ENCODE measurements at regions not wholly inside any gene's neighbourhood (a gene's known extent, or its start where the extent isn't known, plus 50 kb on each side); places are given as distances from the start of the nearest gene placed in this dataset.
A peak's percentile ranks its signal among the peaks of the same experiment; 100 is the strongest.

GRCh38 chr6:147029923-147030322 lies 174.3 kb upstream of the STXBP5 start:
- TF ChIP-seq POLR2AphosphoS5 (IDR thresholded peaks at IDR 0.05; ENCODE audit: low read depth, low read length), result no peak
- TF ChIP-seq SIN3A (IDR thresholded peaks at IDR 0.05; ENCODE audit: borderline replicate concordance, insufficient read depth, low read depth, low read length), result no peak
- no peak for TF ChIP-seq CTCF (IDR thresholded peaks at IDR 0.05)
- TF ChIP-seq, protein P1, sequence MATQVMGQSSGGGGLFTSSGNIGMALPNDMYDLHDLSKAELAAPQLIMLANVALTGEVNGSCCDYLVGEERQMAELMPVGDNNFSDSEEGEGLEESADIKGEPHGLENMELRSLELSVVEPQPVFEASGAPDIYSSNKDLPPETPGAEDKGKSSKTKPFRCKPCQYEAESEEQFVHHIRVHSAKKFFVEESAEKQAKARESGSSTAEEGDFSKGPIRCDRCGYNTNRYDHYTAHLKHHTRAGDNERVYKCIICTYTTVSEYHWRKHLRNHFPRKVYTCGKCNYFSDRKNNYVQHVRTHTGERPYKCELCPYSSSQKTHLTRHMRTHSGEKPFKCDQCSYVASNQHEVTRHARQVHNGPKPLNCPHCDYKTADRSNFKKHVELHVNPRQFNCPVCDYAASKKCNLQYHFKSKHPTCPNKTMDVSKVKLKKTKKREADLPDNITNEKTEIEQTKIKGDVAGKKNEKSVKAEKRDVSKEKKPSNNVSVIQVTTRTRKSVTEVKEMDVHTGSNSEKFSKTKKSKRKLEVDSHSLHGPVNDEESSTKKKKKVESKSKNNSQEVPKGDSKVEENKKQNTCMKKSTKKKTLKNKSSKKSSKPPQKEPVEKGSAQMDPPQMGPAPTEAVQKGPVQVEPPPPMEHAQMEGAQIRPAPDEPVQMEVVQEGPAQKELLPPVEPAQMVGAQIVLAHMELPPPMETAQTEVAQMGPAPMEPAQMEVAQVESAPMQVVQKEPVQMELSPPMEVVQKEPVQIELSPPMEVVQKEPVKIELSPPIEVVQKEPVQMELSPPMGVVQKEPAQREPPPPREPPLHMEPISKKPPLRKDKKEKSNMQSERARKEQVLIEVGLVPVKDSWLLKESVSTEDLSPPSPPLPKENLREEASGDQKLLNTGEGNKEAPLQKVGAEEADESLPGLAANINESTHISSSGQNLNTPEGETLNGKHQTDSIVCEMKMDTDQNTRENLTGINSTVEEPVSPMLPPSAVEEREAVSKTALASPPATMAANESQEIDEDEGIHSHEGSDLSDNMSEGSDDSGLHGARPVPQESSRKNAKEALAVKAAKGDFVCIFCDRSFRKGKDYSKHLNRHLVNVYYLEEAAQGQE (IDR thresholded peaks at IDR 0.05; ENCODE audit: insufficient read depth in 1 of 2, low read depth in 2 of 2, low read length in 1 of 2), result no peak
- TF ChIP-seq TCF7L2 (IDR thresholded peaks at IDR 0.05; ENCODE audit: low read depth, low read length), result no peak
- BruUV-seq (replicated peaks), result no TSS peak
- no peaks in the 10 kb centered on the region for H3K9me3 ChIP-seq (ENCODE audit: control insufficient read depth, insufficient read depth, low read depth, low read length)
- ATAC-seq (no peak), DNase-seq (ENCODE audit: low read depth, low spot score) (no peak)
- intact Hi-C loops (cut with micrococcal nuclease; ENCODE audit: unreplicated experiment), result no loop called here
- no peaks in the 10 kb centered on the region for H3K27me3 ChIP-seq (ENCODE audit: control insufficient read depth, insufficient read depth, low read length)
- peak overlapping the region; percentile 14; the same call in 1 of the 2 replicates for H3K27ac ChIP-seq (ENCODE audit: low read length)
- no peak overlapping the region for H3K4me3 ChIP-seq (ENCODE audit: low read depth in 2 of 2, low read length in 2 of 2)
- in situ Hi-C loops (cut with HindIII; ENCODE audit: low pct_unique_long_range_greater_than_20kb, low sequenced_read_pairs), result no loop called here
- POLR2A ChIA-PET, result interaction anchor here (0.6 kb wide), 2 partner anchors 145 to 1809 kb away, joined by 4 to 5 read pairs; no protein-coding TSS in a partner anchor
- no peaks in the 10 kb centered on the region for H3K4me1 ChIP-seq (ENCODE audit: control insufficient read depth, insufficient read depth, low read length)
- CTCF ChIA-PET, result no interaction called here
- H3K36me3 ChIP-seq (ENCODE audit: control insufficient read depth, insufficient read depth, low read length), result no peaks in the 10 kb centered on the region

DNA sequence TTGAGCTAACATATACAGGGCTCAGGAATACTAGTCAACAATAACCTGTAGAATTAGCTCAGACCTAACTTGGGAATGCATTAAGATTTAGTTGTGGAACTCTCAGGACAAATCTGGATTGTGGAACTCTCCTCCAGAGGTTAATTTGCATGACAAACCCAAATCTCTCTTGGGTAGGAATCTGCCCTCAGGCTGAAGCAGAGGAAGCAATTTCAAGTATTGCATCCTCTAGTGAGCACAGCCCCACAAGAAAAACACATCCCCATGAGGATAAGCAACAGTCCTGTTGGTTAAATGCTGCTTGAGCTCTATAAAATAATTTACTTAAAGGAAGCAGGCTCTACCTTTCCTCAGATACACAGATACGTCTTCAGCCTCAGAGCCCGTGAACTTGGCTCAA lies 170.9 kb upstream of the STXBP5 start:
- Histone ChIP-seq H3K4me1 (ENCODE audit: control insufficient read depth, insufficient read depth, low read length) (no peaks in the 10 kb centered on the region), H3K36me3 (ENCODE audit: control insufficient read depth, insufficient read depth, low read length) (no peaks in the 10 kb centered on the region), H3K27ac (ENCODE audit: low read length) (peak overlapping the region; percentile 37; the same call in 1 of the 2 replicates), H3K4me3 (ENCODE audit: low read depth in 2 of 2, low read length in 2 of 2) (no peak overlapping the region), H3K9me3 (ENCODE audit: control insufficient read depth, insufficient read depth, low read depth, low read length) (no peaks in the 10 kb centered on the region), H3K27me3 (ENCODE audit: control insufficient read depth, insufficient read depth, low read length) (no peaks in the 10 kb centered on the region)
- ATAC-seq (no peak), DNase-seq (ENCODE audit: low read depth, low spot score) (no peak)
- in situ Hi-C loops (cut with HindIII; ENCODE audit: low pct_unique_long_range_greater_than_20kb, low sequenced_read_pairs) (no loop called here), intact Hi-C loops (cut with micrococcal nuclease; ENCODE audit: unreplicated experiment) (no loop called here)
- BruUV-seq (replicated peaks), result no TSS peak
- POLR2A ChIA-PET, result no interaction called here
- no peak for TF ChIP-seq SIN3A (IDR thresholded peaks at IDR 0.05; ENCODE audit: borderline replicate concordance, insufficient read depth, low read depth, low read length)
- no peak for TF ChIP-seq POLR2AphosphoS5 (IDR thresholded peaks at IDR 0.05; ENCODE audit: low read depth, low read length)
- TF ChIP-seq CTCF (IDR thresholded peaks at IDR 0.05), result no peak
- TF ChIP-seq, protein P1 (IDR thresholded peaks at IDR 0.05; ENCODE audit: insufficient read depth in 1 of 2, low read depth in 2 of 2, low read length in 1 of 2), result no peak
- TF ChIP-seq TCF7L2 (IDR thresholded peaks at IDR 0.05; ENCODE audit: low read depth, low read length), result no peak
- CTCF ChIA-PET, result no interaction called here
